GM19043 (cell line): ENCODE measurements at regions not wholly inside any gene's neighbourhood (a gene's known extent, or its start where the extent isn't known, plus 50 kb on each side); places are given as distances from the start of the nearest gene placed in this dataset.
"Not testable (repeated sequence)": the region's sequence is repeated elsewhere in the genome, so short reads cannot be mapped to it uniquely, and the experiment has no call there.

Source experiments
- ATAC-seq: cut with Tn5 transposase; IDR thresholded peaks from one replicate; pipeline ENCODE4 v1.9.1; 2021; ENCODE audit warnings: low read depth; ENCODE audit not compliant: unreplicated experiment

DNA sequence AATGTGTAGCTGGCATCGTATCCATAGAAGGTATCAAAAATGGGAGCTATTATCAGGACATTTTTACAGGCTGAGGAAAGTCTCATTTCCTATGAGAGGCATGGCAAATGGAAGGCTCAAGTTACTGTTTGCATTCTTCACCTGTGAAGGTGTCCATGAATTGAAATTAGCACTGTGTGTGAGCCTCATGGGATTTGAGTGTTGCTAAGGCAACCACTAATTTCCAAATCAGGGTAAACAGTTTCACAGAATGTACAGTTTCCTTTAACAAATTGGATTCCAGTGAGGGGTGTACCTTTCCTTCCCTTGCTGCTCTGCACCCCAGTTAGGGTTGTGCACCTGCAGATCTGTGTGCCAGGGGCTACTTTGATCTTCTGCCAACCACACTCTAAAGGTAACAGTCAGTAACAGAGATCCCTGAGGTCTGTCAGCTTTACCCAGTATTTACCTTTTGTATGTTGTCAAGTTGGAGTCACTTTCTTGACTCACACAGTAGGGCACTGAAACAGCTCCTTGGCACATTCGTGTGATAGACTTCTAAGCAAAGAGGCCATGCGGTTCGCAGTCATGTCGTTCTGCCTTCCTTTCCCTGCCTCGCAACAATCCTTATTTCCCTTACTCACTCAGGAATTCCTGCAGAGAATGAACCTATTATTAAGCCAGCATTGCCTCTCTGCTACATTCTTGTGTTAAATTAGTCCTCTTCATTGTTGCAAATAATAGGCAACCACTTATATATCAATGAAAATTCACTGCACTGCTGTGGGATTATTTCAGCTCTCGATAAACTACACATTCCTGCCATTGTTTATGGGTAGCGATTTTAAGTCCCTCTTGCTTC is 129.8 kb upstream of the GBE1 start:
- no peak for ATAC-seq

DNA sequence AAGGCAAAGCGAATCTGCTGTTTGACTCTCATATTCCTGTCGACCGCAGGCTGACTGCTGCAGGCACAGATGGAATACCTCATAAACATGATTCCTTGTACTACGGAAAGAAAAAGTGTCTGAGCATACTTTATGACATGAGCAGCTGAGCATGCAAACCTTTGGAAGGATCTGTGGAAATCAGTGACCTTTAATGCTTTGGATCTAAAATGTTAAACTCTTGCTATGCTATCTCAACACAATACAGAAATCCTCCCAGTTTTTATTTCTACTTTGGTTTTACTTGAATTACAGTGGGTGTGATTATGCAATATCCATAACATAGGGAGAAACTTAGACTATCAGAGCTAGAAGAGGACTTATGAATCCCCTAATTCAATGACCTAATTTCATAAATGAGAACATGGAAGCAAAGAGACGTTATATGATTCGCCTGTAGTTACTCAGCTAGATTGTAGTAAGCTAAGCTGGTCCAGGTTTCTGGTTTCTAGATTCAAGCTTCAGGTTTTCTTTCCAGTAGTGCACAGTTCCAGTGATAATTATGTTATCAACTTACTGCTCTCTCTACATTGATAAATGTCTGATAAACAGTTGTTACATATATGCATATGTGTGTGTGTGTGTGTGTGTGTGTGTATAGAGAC is 127.6 kb upstream of the GBE1 start:
- ATAC-seq: no peak

DNA sequence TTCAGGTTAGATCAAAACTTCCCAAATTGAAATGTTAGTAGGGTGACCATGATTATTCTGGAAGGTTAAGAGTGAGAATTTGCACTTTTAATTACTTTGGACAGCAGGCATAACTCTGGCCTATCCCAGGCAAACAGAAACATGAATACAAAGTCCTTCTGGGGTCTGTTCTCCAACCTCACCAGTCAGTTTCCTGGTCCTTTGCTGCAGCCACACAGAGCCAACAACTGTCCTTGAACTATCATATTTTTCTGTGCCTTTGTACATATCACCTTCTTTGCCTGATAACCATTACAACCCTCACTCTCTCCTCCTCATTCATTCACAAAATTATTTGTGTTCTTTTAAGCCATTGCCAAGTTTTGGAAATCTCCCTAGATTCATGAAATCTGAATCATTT is 126.0 kb upstream of the GBE1 start:
- ATAC-seq: no peak

DNA sequence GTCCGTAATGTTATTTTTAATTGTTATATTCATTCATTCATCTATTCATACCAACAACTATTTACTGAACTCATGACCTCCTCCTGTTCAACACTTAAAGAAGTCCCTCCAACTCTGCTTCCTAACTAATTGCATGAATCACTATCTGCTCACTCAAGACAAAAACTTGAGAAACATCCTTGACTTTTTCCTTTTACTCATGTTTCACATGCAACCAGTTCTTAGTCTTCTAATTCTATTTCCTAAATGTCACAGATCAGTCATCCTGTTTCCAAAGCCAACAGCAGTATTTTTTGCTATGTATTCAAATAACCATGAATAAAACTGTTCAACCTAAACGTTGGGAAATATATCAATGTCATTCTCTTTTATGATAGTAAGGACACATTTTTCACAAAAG is 124.6 kb upstream of the GBE1 start:
- no peak for ATAC-seq

DNA sequence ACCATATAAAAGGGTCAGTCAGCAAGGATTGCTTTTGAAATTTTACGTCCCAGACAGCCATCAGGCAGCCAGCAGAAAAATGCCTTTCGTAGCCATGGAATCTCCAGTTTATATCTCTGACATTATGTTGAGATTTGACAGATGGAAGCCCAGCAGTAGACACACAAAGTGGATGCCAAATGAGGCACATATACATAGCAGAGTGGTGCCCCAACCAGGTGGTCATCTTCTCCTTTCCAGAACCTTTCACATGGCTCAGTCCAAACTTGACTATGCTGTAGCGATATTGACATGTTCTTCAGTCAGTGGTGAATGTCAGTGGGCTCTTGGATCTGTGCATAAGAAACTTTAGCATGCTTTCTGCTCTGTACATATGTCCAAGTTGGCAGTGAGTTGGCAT is 123.3 kb upstream of the GBE1 start:
- ATAC-seq: no peak

DNA sequence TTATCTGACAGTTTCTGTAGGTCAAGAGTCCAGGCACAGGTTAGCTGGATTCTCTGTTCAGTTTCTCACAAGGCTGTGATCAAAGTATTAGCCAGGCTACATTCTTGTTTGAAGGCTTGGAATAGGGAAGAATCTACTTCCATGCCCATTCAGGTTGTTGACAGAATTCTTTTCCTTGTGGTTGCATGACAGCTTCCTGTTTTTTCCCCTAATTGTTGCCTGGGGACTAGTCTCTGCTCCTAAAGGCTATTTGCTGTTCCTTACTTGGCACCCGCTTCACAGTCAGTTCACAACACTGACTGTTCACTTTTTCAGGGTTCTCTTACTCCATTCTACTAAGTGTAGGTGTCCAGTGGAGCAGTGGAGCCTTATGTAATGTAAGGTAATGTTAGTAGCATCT is 115.4 kb upstream of the GBE1 start:
- no peak for ATAC-seq

DNA sequence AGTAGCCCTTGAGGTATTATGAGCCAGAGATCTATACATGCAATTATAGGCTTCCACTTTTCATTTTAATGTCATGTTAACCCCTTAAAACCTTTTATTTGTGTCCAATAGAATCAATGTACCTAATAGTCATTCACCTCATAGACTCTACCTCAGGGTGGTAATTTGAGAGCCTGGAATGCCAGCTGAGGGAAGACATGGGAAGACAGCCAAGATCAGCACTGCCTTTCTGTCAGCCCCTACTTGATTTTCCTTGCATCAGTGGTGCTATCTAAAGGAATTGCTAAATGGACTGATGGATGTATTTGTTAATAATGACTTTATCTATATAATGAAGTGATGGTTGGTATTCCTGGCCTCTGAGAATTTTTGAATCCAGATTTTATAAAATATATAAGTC is 113.3 kb upstream of the GBE1 start:
- no peak for ATAC-seq

DNA sequence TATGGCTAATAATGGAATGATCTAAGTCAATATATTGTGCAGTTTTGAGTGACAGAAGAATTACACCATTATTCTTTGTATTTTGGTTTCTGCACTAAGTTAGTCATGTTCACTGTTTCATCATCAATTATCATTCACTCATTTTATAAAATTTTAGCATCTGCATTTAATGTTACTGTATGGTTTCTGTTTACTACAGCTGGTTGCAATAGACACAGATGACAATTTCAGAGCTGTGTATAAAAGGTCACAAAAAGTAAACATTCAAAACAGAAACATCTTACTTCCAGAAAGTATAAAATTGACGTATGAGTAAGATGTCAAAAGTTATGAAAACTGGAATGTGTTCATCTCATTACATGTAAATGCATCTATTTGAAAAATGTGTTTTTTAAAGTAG is 111.1 kb upstream of the GBE1 start:
- no peak for ATAC-seq

DNA sequence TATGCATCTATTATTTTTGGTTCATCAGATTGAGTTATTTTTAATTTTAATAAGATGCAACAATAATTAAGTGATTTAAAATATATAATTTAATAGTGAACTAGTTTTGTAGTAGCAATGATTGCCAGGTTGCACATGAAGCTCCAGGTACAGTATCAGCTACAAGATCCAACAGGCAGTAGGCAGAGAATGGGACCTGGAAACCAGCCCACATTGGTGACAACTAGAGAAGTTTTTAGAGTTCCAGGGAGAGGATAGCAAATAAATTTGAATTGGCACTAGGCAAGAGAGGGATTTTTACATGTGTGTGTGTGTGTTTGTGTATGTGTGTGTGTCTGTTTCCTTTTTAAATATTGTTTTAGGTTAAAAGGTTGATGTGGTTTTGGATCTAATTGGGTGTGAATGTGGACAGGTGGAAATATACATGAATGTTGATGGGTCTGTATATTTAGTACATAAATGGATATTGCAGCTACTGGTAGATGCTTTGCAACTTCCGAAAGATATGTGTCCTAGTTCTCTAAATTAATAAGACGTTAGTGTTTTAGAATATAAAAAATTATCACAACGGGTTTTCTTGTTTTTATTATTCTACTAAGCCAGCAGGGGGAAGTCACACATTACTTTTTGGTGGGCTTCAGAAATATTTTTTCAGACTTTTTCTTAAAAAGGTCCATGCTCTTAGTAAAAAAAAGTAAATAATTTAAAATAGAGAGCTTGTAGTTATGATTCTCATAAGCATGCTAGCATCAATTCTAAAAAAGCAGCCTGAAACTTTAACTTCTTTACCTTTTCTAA is 110.1 kb upstream of the GBE1 start:
- no peak for ATAC-seq

DNA sequence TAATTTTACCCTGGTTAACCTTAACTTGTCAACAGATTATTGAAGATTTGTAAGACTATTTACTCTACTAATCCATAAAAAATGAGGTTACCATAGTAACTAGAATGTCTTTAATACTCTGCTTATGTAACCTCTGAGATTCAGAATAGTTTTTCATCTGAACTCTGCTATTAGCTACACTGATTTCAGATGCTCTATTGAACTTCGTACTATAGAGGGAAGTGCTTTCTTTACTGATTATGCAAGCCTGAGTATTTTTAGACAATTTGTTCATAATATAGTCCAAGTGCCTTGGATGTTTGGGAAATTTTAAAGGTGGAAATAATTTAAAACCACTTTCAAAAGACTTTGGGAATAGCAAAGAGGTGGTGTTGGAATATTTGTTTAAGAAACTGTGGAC is 107.9 kb upstream of the GBE1 start:
- no peak for ATAC-seq

DNA sequence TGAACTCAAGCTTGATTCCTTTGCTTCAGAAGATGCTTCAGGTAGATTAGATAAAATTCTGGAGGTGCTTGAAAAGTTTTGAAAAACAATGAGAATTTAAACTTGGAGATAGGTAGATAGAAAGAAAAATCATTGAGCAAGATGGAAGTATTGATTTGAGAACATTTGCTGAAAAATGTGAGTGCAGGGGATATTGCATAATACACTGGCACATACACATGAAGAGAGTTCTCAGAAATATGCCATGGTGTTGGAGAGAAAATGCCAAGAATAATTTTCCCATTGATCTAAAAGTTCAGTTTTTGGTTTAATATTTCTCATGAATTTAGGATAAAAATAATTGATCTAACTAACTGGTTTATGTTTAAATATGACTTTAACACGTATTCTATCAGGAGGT is 107.2 kb upstream of the GBE1 start:
- no peak for ATAC-seq

DNA sequence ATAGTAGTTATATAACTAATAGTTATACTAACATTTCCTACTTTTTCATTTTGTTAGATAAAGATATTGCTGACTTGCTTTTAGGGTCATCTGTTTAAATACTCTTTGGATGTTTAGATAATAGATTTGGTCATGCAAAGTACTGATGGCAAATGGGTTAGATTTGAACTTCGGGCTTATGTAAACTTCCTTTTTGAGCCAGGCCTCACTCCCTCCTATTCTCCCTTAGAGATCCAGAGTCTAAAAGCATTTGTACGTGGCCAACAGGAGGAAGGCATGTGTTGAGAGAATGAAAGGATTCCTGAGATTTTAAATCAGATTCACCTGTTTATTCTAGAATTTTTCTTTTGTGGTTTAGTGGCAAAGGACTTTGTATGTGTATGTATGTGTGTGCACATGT is 106.4 kb upstream of the GBE1 start:
- ATAC-seq: no peak

DNA sequence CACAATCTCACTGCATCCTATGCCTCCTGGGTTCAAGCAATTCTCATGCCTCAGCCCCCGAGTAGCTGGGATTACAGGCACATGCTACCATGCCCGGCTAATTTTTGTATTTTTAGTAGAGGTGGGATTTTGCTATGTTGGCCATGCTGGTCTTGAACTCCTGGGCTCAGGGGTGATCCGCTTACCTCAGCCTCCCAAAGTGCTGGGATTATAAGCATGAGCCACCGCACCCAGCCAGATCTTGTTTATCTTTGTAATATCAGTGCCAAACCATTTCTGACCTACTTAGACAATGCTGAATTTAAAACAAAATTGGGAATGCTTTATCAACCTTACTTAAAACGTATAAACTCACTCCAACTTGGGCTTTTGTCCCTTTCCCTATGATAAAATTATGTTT is 103.7 kb upstream of the GBE1 start:
- not testable (repeated sequence) for ATAC-seq

DNA sequence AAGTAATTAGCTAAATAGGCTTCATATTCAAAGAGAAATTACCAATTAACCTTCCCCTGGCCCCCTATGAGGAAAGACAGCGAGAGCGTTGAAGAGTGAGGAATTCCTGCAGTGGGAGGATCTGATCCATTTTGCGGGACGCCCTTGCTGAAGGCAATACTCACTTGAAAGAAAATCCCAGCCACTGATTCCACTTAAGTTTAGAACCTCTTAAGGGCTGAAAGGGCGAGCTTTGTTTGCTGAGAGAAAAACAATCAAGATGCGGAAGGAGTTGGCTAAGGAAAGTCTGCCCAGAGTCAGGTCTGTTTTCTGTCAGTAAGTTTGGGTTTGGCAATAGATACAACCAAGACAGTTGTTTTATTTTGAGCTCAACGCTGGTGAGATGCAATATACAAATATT is 102.8 kb upstream of the GBE1 start:
- no peak for ATAC-seq

DNA sequence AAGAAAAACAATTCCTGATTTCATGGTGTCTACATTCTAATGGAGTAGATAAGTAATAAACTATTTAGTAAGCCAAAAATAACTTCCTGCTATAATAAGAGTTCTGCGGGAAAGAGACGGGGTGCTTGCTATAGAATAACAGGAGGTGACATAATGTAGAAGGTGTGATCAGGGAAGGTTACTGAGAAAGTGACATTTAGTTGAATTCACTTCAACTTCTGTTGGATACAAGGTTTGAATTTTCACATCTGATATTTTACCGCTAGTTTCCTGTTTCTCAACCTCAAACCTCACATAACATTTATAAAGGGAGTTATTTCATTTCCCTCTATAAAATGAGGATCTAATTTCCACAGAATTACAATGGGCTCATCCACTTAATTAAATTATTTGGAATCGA is 102.3 kb upstream of the GBE1 start:
- no peak for ATAC-seq

DNA sequence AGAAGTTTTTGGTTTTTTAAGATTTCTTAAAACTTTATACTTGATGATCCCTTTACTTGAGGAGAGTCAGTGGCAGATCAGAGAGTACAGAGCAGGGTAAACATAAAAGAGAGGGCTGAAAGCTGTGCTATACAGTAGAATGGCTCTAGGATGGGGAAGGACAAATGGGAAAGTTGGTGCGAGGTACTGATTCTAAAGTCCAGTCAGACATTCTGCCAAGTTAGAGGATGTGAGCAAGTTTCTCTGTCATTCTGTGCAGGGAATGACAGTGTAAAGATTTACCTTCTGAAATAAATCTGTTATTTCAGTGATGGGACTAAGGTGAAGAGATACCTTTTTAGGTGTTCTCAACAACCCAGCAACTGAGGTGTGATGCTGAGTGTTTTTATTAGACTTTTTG is 100.1 kb upstream of the GBE1 start:
- no peak for ATAC-seq

DNA sequence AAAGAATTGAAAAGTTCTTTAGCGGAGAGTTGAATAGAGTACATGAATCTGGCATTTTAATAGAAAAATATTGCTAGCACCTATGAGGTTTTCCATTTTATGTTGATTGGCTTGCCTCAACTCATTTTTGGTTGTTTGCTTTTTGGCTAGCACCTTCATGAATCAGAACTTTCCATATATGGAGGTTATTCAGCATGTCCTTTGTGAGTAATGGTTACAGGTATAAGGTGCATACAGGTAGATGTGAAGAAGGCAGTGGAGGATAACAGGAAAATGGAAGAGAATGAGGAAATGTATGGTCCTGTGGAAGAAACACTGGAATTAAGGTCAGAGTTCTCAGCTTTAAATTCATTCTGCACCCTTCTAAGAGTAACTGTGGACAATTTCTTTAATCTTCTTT is 98.1 kb upstream of the GBE1 start:
- no peak for ATAC-seq

DNA sequence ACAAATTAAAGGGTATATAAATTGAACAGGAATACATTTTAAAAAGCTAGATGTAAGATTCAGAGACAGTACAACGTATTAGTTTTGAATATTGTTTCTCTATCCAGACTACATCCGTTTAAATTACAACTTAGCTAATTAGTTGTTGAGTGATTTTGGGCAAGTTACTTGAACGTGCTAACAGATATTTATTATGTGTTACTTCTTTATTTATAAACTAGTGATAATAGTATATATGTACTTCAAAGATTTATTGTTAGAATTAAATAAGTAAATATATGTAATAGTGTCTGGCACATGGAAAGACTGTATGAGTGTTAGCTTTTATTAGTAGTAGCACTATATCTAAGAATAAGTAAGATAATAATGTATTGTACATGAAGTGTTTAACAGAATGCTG is 92.0 kb upstream of the GBE1 start:
- no peak for ATAC-seq

DNA sequence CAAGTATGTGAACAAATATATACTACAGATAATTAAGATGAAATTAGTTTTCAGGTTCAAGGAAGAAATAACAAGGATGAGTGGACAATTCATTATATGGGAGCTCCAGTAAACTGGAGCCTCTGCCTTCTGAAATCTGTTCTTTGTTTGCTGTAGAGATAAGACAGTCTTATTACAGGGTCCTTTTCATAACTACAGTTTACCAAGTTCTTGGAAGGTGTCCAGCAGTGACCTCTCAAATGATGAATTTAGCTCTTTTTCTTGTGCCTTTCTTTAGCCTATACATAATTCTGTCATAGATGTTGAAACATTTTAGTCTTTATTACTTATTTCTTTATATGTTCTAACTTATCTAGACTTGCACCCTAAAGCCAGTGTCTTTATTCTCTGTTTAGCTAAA is 89.7 kb upstream of the GBE1 start:
- no peak for ATAC-seq

DNA sequence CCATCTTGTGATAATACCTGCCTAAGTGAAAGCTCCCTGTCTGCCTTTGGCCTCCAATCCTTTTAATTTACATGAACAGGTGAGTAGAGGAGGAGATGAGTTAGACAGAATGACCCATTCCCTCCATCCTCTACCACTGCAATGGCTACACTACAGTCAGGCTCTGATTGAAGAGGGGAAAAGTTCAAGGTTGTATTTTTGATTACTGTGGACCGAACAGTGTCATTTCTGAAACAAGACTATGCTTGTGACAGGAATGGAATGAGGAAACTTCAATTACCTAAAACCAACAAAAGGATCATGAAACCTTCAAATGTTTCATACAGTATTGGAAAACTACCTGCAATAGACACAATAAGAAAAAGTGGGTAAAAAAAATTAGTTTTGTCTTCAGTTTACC is 85.5 kb upstream of the GBE1 start:
- no peak for ATAC-seq

DNA sequence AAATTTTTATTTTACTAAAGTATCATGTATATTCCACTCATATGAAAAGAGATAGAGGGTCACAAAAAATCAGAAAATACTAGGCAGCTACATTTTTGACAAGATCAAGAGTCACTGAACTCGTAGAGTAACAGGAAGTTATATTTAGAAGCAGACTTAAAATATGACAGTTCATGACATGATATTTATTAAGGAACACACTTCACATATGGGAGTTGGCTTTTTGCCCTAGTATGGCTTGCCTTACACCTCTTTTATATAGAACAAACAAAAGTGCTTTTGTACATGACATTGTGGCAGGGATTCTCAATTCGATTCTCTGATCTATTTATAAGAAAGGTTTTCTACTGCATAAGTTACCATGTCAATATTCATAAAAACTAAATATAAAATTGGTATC is 80.1 kb upstream of the GBE1 start:
- ATAC-seq: no peak
